Neural cell (in vitro differentiated cells): ENCODE measurements at regions not wholly inside any gene's neighbourhood (a gene's known extent, or its start where the extent isn't known, plus 50 kb on each side); places are given as distances from the start of the nearest gene placed in this dataset.

Source experiments
- EP300 ChIP-seq: fragments of 450-650 bp; conservative IDR thresholded peaks from 2 replicates; pipeline ENCODE4 v1.6.1; 2014; ENCODE audit warnings: antibody characterized with exemption, mild to moderate bottlenecking, moderate library complexity; ENCODE audit not compliant: poor library complexity, severe bottlenecking
- EZH2 ChIP-seq: fragments of 200-600, 300-800 bp; shearing (Covaris generic), sonication (generic); IDR thresholded peaks from 2 replicates; pipeline ENCODE4 v1.6.1; 2014; ENCODE audit warnings: antibody characterized with exemption, low read length, borderline replicate concordance, mild to moderate bottlenecking; ENCODE audit not compliant: insufficient read depth, poor library complexity, severe bottlenecking
- POLR2AphosphoS5 ChIP-seq: IDR thresholded peaks from 2 replicates; pipeline ENCODE4 v1.6.1; 2012
- RAD21 ChIP-seq: fragments of 450-650 bp; conservative IDR thresholded peaks from 2 replicates; pipeline ENCODE4 v1.6.1; 2014; ENCODE audit warnings: antibody characterized with exemption, mild to moderate bottlenecking, moderate library complexity
- SMC3 ChIP-seq: fragments of 450-650 bp; conservative IDR thresholded peaks from 2 replicates; pipeline ENCODE4 v1.6.1; 2014; ENCODE audit warnings: antibody characterized with exemption, mild to moderate bottlenecking, moderate library complexity; ENCODE audit not compliant: poor library complexity
- TAF1 ChIP-seq: IDR thresholded peaks from 2 replicates; pipeline ENCODE4 v1.6.1; 2012; ENCODE audit warnings: low read depth
- TF ChIP-seq, protein P1 (sequence below): fragments of 450-650 bp; IDR thresholded peaks from 2 replicates; pipeline ENCODE4 v1.5.1; 2014; ENCODE audit warnings: antibody characterized with exemption, mild to moderate bottlenecking, moderate library complexity; ENCODE audit not compliant: poor library complexity, severe bottlenecking
- TF ChIP-seq, protein P2 (sequence below): IDR thresholded peaks from 2 replicates; pipeline ENCODE4 v1.6.1; 2012; ENCODE audit warnings: borderline replicate concordance

DNA sequence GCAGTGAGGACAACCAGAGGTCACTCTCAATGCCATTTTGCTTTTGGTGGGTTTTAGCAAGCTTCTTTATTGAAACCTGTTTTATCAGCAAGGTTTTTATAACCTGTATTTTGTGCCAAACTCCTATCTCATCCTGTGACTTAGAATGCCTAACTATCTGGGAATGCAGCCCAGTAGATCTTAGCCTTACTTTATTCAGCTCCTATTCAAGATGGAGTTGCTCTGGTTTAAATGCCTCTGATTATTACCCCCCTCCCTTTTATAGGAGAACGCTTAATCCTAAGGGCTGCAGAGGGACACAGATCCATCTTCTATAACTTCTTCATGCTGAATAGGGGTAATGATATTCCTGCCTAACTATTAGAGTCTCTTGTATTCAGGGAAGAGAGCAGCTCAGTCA is 179.1 kb downstream of the KIF18A start:
- TF ChIP-seq, protein P1, sequence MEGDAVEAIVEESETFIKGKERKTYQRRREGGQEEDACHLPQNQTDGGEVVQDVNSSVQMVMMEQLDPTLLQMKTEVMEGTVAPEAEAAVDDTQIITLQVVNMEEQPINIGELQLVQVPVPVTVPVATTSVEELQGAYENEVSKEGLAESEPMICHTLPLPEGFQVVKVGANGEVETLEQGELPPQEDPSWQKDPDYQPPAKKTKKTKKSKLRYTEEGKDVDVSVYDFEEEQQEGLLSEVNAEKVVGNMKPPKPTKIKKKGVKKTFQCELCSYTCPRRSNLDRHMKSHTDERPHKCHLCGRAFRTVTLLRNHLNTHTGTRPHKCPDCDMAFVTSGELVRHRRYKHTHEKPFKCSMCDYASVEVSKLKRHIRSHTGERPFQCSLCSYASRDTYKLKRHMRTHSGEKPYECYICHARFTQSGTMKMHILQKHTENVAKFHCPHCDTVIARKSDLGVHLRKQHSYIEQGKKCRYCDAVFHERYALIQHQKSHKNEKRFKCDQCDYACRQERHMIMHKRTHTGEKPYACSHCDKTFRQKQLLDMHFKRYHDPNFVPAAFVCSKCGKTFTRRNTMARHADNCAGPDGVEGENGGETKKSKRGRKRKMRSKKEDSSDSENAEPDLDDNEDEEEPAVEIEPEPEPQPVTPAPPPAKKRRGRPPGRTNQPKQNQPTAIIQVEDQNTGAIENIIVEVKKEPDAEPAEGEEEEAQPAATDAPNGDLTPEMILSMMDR: no peak
- TF ChIP-seq, protein P2, sequence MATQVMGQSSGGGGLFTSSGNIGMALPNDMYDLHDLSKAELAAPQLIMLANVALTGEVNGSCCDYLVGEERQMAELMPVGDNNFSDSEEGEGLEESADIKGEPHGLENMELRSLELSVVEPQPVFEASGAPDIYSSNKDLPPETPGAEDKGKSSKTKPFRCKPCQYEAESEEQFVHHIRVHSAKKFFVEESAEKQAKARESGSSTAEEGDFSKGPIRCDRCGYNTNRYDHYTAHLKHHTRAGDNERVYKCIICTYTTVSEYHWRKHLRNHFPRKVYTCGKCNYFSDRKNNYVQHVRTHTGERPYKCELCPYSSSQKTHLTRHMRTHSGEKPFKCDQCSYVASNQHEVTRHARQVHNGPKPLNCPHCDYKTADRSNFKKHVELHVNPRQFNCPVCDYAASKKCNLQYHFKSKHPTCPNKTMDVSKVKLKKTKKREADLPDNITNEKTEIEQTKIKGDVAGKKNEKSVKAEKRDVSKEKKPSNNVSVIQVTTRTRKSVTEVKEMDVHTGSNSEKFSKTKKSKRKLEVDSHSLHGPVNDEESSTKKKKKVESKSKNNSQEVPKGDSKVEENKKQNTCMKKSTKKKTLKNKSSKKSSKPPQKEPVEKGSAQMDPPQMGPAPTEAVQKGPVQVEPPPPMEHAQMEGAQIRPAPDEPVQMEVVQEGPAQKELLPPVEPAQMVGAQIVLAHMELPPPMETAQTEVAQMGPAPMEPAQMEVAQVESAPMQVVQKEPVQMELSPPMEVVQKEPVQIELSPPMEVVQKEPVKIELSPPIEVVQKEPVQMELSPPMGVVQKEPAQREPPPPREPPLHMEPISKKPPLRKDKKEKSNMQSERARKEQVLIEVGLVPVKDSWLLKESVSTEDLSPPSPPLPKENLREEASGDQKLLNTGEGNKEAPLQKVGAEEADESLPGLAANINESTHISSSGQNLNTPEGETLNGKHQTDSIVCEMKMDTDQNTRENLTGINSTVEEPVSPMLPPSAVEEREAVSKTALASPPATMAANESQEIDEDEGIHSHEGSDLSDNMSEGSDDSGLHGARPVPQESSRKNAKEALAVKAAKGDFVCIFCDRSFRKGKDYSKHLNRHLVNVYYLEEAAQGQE: no peak
- no peak for TF ChIP-seq EZH2
- no peak for TF ChIP-seq POLR2AphosphoS5
- TF ChIP-seq RAD21: no peak
- no peak for TF ChIP-seq EP300
- no peak for TF ChIP-seq SMC3
- TF ChIP-seq TAF1: no peak
